CD4-positive, alpha-beta memory T cell (primary cell): ENCODE measurements at regions not wholly inside any gene's neighbourhood (a gene's known extent, or its start where the extent isn't known, plus 50 kb on each side); places are given as distances from the start of the nearest gene placed in this dataset.
"Not testable (repeated sequence)": the region's sequence is repeated elsewhere in the genome, so short reads cannot be mapped to it uniquely, and the experiment has no call there.

Source experiments
- CTCF ChIA-PET: fragments of 350-600 bp; sonication (Branson Sonifier 250); formaldehyde crosslinking; loops from one replicate; lab custom pipeline; 2021; ENCODE audit warnings: inconsistent platforms; ENCODE audit not compliant: partially characterized antibody; lab: Charles Lee
- POLR2A ChIA-PET: fragments of 350-600 bp; sonication (Branson Sonifier 250); formaldehyde crosslinking; loops from one replicate; lab custom pipeline; 2021; ENCODE audit not compliant: partially characterized antibody; lab: Charles Lee
- DNase-seq, 5 donors: peaks; one replicate each; pipeline versions ENCODE4 v3.0.0 to v3.0.0-alpha.2; 2020 to 2022; ENCODE audit warnings: mixed read lengths in 1 of 5
- H3K27ac ChIP-seq: one replicate; pipeline ENCODE4 v1.7.0; 2013; ENCODE audit warnings: low read depth, low read length
- H3K27me3 ChIP-seq: 2 replicates; pipeline ENCODE4 v1.7.0; 2013; ENCODE audit warnings: mild to moderate bottlenecking, low read length, moderate library complexity; ENCODE audit not compliant: insufficient read depth
- H3K36me3 ChIP-seq: 2 replicates; pipeline ENCODE4 v1.7.0; 2013; ENCODE audit warnings: mild to moderate bottlenecking, low read length, moderate library complexity; ENCODE audit not compliant: insufficient read depth
- H3K4me1 ChIP-seq: 2 replicates; pipeline ENCODE4 v1.7.0; 2013; ENCODE audit warnings: mild to moderate bottlenecking, low read length, moderate library complexity; ENCODE audit not compliant: insufficient read depth
- H3K4me3 ChIP-seq, 2 donors: one replicate each; pipeline ENCODE4 v1.7.0; 2013; ENCODE audit warnings: low read length in 2 of 2, mild to moderate bottlenecking in 1 of 2
- H3K9me3 ChIP-seq, 2 donors: one replicate each; pipeline ENCODE4 v1.7.0; 2013; ENCODE audit warnings: low read length in 2 of 2, control low read depth in 1 of 2; ENCODE audit not compliant: control insufficient read depth in 1 of 2
- H3K27ac Mint-ChIP-seq, 7 donors: one replicate each; pipeline ENCODE4 v1.8.0; 2020 to 2021; ENCODE audit warnings: mixed read lengths in 7 of 7, mild to moderate bottlenecking in 6 of 7, inconsistent platforms in 3 of 7, moderate library complexity in 3 of 7
- H3K27me3 Mint-ChIP-seq, 2 donors: one replicate each; pipeline ENCODE4 v1.8.0; 2020 to 2021; ENCODE audit warnings: mixed read lengths in 2 of 2
- H3K36me3 Mint-ChIP-seq, 2 donors: one replicate each; pipeline ENCODE4 v1.8.0; 2020 to 2021; ENCODE audit warnings: mixed read lengths in 2 of 2, inconsistent platforms in 1 of 2, mild to moderate bottlenecking in 1 of 2
- H3K4me1 Mint-ChIP-seq, 4 donors: one replicate each; pipeline ENCODE4 v1.8.0; 2020 to 2021; ENCODE audit warnings: mixed read lengths in 4 of 4, mild to moderate bottlenecking in 1 of 4
- H3K4me3 Mint-ChIP-seq, 8 donors: one replicate each; pipeline ENCODE4 v1.8.0; 2020 to 2021; ENCODE audit warnings: mixed read lengths in 8 of 8, mild to moderate bottlenecking in 7 of 8, moderate library complexity in 6 of 8, inconsistent platforms in 3 of 8
- H3K9me3 Mint-ChIP-seq, 8 donors: one replicate each; pipeline ENCODE4 v1.8.0; 2020 to 2021; ENCODE audit warnings: mixed read lengths in 8 of 8, mild to moderate bottlenecking in 5 of 8, inconsistent platforms in 3 of 8, moderate library complexity in 1 of 8
- intact Hi-C: fragments of 100-400 bp; cut with micrococcal nuclease; formaldehyde crosslinking; loops from one replicate; pipeline ENCODE4 v1.15.1; 2023

DNA sequence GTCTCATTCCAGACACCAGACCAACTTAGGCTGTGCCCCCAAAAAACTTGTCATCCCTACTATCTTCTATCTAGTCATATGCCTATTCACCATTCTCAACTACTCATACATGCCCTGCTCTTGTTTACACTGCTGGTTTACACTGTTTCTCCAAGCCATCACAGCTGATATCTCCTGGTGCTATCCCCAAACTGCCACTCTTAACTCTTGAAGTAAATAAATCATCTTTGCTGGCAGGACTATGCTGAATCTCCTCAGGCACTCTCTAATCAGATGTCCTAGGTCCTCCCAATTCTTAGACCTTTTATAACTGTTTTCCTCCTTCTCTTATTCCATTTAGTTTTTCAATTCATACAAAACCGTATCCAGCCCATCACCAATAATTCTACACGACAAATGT, 81.9 kb downstream of the EBNA1BP2 start:
- intact Hi-C loops, POLR2A ChIA-PET, H3K27ac Mint-ChIP-seq: not testable (repeated sequence)

DNA sequence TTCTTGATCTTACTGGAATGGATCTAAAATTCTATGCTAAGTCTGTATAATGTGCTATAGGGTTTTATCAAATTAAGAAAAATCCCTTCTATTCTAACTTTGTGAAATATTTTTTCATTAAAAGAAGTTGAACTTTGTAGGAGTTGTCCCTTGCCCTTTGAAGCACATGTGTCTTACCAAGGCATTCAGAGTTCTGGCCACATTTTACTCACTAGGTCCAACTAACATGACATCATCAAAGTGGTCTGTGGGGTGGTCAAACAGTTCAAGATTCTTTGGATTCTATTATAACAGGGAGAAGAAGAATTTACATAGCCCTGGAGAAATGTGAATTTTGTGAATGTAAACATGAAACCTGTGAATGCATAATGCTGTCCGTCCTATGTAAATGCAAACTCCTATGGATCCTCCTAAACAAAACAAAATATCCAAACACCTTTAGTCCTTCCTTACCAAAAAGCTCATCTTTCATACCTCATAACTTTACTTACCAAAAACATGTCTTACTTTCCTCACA, 88.7 kb downstream of the EBNA1BP2 start:
- intact Hi-C loops = no loop called here
- CTCF ChIA-PET = interaction anchor here (1.3 to 2.0 kb wide), 3 partner anchors 9 to 305 kb away, joined by 3 to 16 read pairs (median 12); no protein-coding TSS in a partner anchor
- DNase-seq = no peak

More for the DNA sequence above, 81.9 kb downstream of the EBNA1BP2 start:
- H3K27me3 ChIP-seq, CTCF ChIA-PET, H3K36me3 ChIP-seq, H3K4me3 Mint-ChIP-seq, H3K4me3 ChIP-seq, H3K36me3 Mint-ChIP-seq, H3K4me1 ChIP-seq, H3K4me1 Mint-ChIP-seq, H3K9me3 ChIP-seq, H3K27ac ChIP-seq, H3K9me3 Mint-ChIP-seq, DNase-seq: not testable (repeated sequence)
- peaks cover 16 to 38% of the 10 kb centered on the region in 2 donors for H3K27me3 Mint-ChIP-seq

DNA sequence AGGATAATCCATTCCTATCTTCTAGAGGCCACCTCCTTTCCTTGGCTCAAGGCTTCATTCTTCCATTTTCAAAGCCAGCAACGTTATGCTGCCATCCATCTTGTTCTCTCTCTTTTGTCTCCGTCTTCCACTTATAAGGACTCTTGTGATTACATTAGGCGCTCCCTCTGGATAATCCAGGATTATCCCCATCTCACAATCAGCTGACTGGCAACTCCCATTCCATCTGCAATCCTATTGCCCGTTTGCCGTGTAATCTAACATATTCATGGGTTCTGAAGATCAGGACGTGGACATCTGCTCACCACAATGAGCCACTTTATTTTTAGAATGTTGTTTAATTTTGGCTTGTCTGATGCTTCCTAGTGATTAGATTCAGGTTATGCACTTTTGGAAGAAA, 89.3 kb downstream of the EBNA1BP2 start:
- POLR2A ChIA-PET = no interaction called here
- H3K27me3 Mint-ChIP-seq = peaks cover 14 to 17% of the 10 kb centered on the region in 2 donors
- no peaks in the 10 kb centered on the region for H3K36me3 Mint-ChIP-seq
- Histone ChIP-seq H3K27me3 (no peaks in the 10 kb centered on the region), H3K4me1 (no peaks in the 10 kb centered on the region), H3K9me3 (no peaks in the 10 kb centered on the region), H3K27ac (no peak overlapping the region), H3K36me3 (no peaks in the 10 kb centered on the region), H3K4me3 (no peak overlapping the region)
- CTCF ChIA-PET = interaction anchor here (1.3 to 22.2 kb wide), 2 partner anchors 9 to 164 kb away, joined by 4 to 864 read pairs; no protein-coding TSS in a partner anchor
- intact Hi-C loops = no loop called here
- H3K27ac Mint-ChIP-seq = no peak overlapping the region
- DNase-seq = no peak
- no peaks in the 10 kb centered on the region for H3K4me1 Mint-ChIP-seq
- H3K4me3 Mint-ChIP-seq = no peak overlapping the region
- no peaks in the 10 kb centered on the region for H3K9me3 Mint-ChIP-seq

More for the DNA sequence above, 88.7 kb downstream of the EBNA1BP2 start:
- Mint-ChIP-seq H3K9me3 (no peaks in the 10 kb centered on the region), H3K36me3 (no peaks in the 10 kb centered on the region), H3K4me3 (no peak overlapping the region), H3K4me1 (no peaks in the 10 kb centered on the region), H3K27ac (no peak overlapping the region), H3K27me3 (peaks cover 14 to 23% of the 10 kb centered on the region in 2 donors)
- Histone ChIP-seq H3K36me3 (no peaks in the 10 kb centered on the region), H3K4me3 (no peak overlapping the region), H3K27ac (no peak overlapping the region), H3K27me3 (no peaks in the 10 kb centered on the region), H3K9me3 (no peaks in the 10 kb centered on the region), H3K4me1 (no peaks in the 10 kb centered on the region)
- POLR2A ChIA-PET = no interaction called here

DNA sequence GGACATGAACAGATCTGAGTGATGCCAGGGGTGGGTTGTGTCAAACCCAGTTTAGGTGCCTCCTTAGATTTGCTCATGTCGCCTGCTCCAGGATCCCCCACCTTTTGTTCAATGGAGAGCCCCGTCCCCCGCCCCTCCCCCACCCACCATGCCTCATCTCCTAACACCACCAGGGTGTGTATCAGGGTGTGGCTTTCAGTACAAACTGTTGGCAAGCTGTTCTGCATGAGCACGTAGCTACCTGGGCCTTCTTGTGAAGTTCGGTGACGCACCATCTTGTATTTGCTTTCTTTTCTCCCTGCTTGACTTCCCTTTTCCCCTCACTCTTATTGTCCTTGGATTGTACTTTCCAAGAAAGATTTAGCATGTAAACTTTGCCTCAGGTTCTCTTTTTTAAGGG, 94.8 kb downstream of the EBNA1BP2 start:
- CTCF ChIA-PET = interaction anchor here (2.0 to 22.2 kb wide), 2 partner anchors 146 to 158 kb away, joined by 5 to 864 read pairs; no protein-coding TSS in a partner anchor
- Mint-ChIP-seq H3K27ac (no peak overlapping the region), H3K27me3 (peaks cover 0 to 3% of the 10 kb centered on the region in 2 donors), H3K9me3 (no peaks in the 10 kb centered on the region), H3K4me1 (peaks cover 2 to 4% (median 3%) of the 10 kb centered on the region in 4 donors), H3K36me3 (no peaks in the 10 kb centered on the region), H3K4me3 (no peak overlapping the region)
- Histone ChIP-seq H3K4me3 (no peak overlapping the region), H3K36me3 (no peaks in the 10 kb centered on the region), H3K4me1 (peaks cover 3% of the 10 kb centered on the region), H3K27ac (no peak overlapping the region), H3K27me3 (no peaks in the 10 kb centered on the region), H3K9me3 (no peaks in the 10 kb centered on the region)
- POLR2A ChIA-PET = interaction anchor here (3.0 kb wide), 1 partner anchor 165 kb away, joined by 9 read pairs; no protein-coding TSS in a partner anchor
- intact Hi-C loops = no loop called here
- no peak for DNase-seq

DNA sequence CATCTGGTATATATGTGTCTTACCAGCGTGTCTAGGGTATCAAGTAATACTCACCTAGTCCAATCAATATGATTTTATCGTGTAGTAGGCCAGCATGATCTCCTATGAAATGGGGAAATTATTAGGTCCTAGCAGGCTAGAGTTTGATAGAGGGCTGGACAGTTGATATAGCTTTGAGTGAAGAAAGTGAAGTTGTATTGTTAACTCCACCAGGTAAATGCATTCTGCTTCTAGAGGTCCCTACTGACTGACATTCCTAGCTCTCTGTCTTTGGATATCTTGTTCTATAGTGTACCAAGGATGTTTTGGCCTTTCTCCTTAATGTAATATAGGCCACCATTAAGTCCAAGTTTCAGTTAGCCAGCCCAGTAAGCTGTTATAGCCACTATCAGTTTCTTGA, 97.4 kb downstream of the EBNA1BP2 start:
- no peak for DNase-seq
- intact Hi-C loops = no loop called here
- H3K4me3 Mint-ChIP-seq = no peak overlapping the region
- H3K4me1 ChIP-seq = peaks cover 3% of the 10 kb centered on the region
- no peaks in the 10 kb centered on the region for H3K27me3 ChIP-seq
- H3K36me3 ChIP-seq = no peaks in the 10 kb centered on the region
- no peaks in the 10 kb centered on the region for H3K9me3 ChIP-seq
- no peak overlapping the region for H3K27ac ChIP-seq
- no peak overlapping the region for H3K27ac Mint-ChIP-seq
- H3K27me3 Mint-ChIP-seq = no peaks in the 10 kb centered on the region
- no peaks in the 10 kb centered on the region for H3K36me3 Mint-ChIP-seq
- H3K4me3 ChIP-seq = no peak overlapping the region
- ChIA-PET POLR2A (interaction anchor here (2.6 to 3.0 kb wide), 2 partner anchors 143 to 162 kb away, joined by 9 to 14 read pairs; no protein-coding TSS in a partner anchor), CTCF (interaction anchor here (0.7 to 22.2 kb wide), 14 partner anchors 10 to 535 kb away, joined by 3 to 864 read pairs (median 12); partner anchors contain the start of genes C1orf50, P3H1 and ZNF691)
- peaks cover 2 to 4% (median 3%) of the 10 kb centered on the region in 4 donors for H3K4me1 Mint-ChIP-seq
- no peaks in the 10 kb centered on the region for H3K9me3 Mint-ChIP-seq

DNA sequence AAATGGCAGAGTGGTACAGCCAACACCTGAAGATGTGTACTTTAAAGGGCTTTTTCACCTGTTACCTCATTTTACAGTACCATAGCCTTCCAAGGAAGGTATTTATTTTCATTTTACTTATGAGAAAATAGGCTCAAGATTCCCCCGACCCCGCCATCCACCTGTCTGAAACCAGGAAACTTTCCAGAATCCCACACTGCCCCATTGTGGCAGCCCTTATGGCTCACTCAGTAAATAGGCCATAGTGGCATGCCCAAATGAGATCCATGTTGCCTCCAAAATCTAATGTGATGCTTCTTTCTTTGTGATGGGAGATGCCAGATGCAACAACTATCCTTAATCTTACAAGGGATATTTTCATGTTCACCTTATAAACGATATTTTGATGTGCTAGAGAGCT, 97.8 kb downstream of the EBNA1BP2 start:
- no peaks in the 10 kb centered on the region for H3K36me3 Mint-ChIP-seq
- H3K27me3 Mint-ChIP-seq = no peaks in the 10 kb centered on the region
- Histone ChIP-seq H3K27me3 (no peaks in the 10 kb centered on the region), H3K9me3 (no peaks in the 10 kb centered on the region), H3K4me1 (peaks cover 3% of the 10 kb centered on the region), H3K4me3 (no peak overlapping the region), H3K27ac (no peak overlapping the region), H3K36me3 (no peaks in the 10 kb centered on the region)
- ChIA-PET POLR2A (interaction anchor here (0.6 to 3.0 kb wide), 15 partner anchors 15 to 392 kb away, joined by 3 to 56 read pairs (median 4); partner anchors contain the start of genes C1orf50, P3H1, YBX1 and ZNF691), CTCF (interaction anchor here (0.5 to 22.2 kb wide), 51 partner anchors 8 to 746 kb away, joined by 3 to 864 read pairs (median 5); partner anchors contain the start of genes C1orf50, P3H1, TMEM269 and ZNF691)
- no peak overlapping the region for H3K4me3 Mint-ChIP-seq
- no peak overlapping the region for H3K27ac Mint-ChIP-seq
- H3K4me1 Mint-ChIP-seq = peaks cover 2 to 9% (median 4%) of the 10 kb centered on the region in 4 donors
- intact Hi-C loops = no loop called here
- no peaks in the 10 kb centered on the region for H3K9me3 Mint-ChIP-seq
- no peak for DNase-seq

DNA sequence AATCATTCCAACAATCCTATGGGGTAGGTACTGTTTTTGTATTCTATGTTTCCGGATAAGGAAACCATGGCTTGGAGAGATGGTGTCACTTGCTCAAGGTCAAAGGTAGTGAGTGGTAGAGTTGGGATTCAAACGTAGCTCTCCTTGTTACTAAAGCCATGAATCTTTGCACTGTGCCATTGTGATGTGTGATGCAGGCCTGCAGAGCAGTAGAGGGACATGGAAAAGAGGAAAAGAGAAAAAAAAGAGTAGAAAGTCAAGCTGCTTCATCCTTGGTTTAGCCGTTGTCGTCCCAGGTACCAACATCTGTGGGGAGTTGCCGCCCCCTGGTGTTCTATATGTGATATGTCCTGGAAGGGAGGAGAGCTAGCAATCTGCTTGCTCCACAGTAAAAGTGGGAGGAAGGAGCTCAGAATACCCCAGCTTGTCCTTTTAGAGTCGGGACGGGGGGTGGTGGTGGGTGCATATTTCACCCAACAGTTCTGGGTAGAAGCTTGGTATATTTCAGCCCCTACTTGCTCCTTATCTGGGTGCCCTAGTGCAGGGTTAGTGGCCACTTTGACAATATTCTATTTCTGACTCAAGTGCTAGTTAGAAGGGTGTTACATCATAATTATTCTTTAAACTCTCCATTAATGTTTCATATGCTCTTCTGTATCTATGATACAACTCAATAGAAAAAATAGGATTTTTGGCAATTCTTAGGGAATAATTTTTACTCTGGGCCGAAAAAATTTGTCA, 98.4 kb downstream of the EBNA1BP2 start:
- Mint-ChIP-seq H3K9me3 (no peaks in the 10 kb centered on the region), H3K27ac (peak overlapping the region in 3 of 7 donors; percentile 35 to 72 (median 70)), H3K4me1 (peaks cover 2 to 9% (median 4%) of the 10 kb centered on the region in 4 donors), H3K27me3 (no peaks in the 10 kb centered on the region), H3K4me3 (no peak overlapping the region), H3K36me3 (no peaks in the 10 kb centered on the region)
- intact Hi-C loops = loop anchor here (1.0 to 2.0 kb wide), 5 partner anchors 142 to 495 kb away; no protein-coding TSS in a partner anchor
- ChIA-PET CTCF (interaction anchor here (0.5 to 22.2 kb wide), 60 partner anchors 8 to 746 kb away, joined by 3 to 864 read pairs (median 4); partner anchors contain the start of genes C1orf50, P3H1, TMEM269 and ZNF691), POLR2A (interaction anchor here (0.6 to 2.6 kb wide), 15 partner anchors 15 to 391 kb away, joined by 3 to 56 read pairs (median 4); partner anchors contain the start of genes C1orf50, P3H1, YBX1 and ZNF691)
- no peak overlapping the region for H3K27ac ChIP-seq
- H3K4me3 ChIP-seq = no peak overlapping the region
- no peaks in the 10 kb centered on the region for H3K27me3 ChIP-seq
- DNase-seq = peak; percentile 66 to 76 (median 72)
- no peaks in the 10 kb centered on the region for H3K9me3 ChIP-seq
- H3K36me3 ChIP-seq = no peaks in the 10 kb centered on the region
- H3K4me1 ChIP-seq = peaks cover 4% of the 10 kb centered on the region
